CD14-positive monocyte (primary cell): ENCODE measurements at regions not wholly inside any gene's neighbourhood (a gene's known extent, or its start where the extent isn't known, plus 50 kb on each side); places are given as distances from the start of the nearest gene placed in this dataset.

Experiments
- DNase-seq, 3 donors: peaks; one replicate each; pipeline ENCODE4 v3.0.0-alpha.2; 2011 to 2022
- H2AFZ ChIP-seq: 2 replicates; pipeline ENCODE4 v1.6.0; 2012; ENCODE audit warnings: mild to moderate bottlenecking, low read depth, low read length, inconsistent platforms; ENCODE audit not compliant: insufficient read depth, poor library complexity, severe bottlenecking
- H3K27ac ChIP-seq, 2 donors: 1 replicate in 1 of 2; 2 replicates in 1 of 2; pipeline ENCODE4 v1.5.1; 2012 to 2013; ENCODE audit warnings: low read length in 2 of 2, control low read depth in 1 of 2, inconsistent platforms in 1 of 2, low read depth in 1 of 2, mild to moderate bottlenecking in 1 of 2
- H3K27me3 ChIP-seq, 2 donors: one replicate each; pipeline versions ENCODE4 v1.6.0 to v1.6.1; 2011 to 2013; ENCODE audit warnings: low read length in 2 of 2; ENCODE audit not compliant: control insufficient read depth in 2 of 2, insufficient read depth in 2 of 2
- H3K36me3 ChIP-seq, 2 donors: replicated peaks in 1 of 2; 1 replicate in 1 of 2; 2 replicates in 1 of 2; pipeline versions ENCODE4 v1.5.1 to v1.6.1; 2012 to 2013; ENCODE audit warnings: low read length in 2 of 2, control low read depth in 1 of 2, inconsistent platforms in 1 of 2, mild to moderate bottlenecking in 1 of 2; ENCODE audit not compliant: insufficient read depth in 2 of 2, control insufficient read depth in 1 of 2
- H3K4me1 ChIP-seq, 2 donors: 1 replicate in 1 of 2; 2 replicates in 1 of 2; pipeline versions ENCODE4 v1.5.1 to v1.6.1; 2012 to 2013; ENCODE audit warnings: low read length in 2 of 2, control low read depth in 1 of 2, inconsistent platforms in 1 of 2, mild to moderate bottlenecking in 1 of 2, moderate library complexity in 1 of 2; ENCODE audit not compliant: insufficient read depth in 2 of 2, control insufficient read depth in 1 of 2
- H3K4me2 ChIP-seq: replicated peaks from 2 replicates; pipeline ENCODE3; 2012; ENCODE audit warnings: low read length, moderate library complexity, mild to moderate bottlenecking; ENCODE audit not compliant: poor library complexity, severe bottlenecking; ENCODE audit errors: extremely low read depth
- H3K4me3 ChIP-seq, 3 experiments: fragments of 200-600 bp in 1 of 3; sonication (generic) in 1 of 3; replicated peaks in 1 of 3; 1 replicate in 2 of 3; 2 replicates in 1 of 3; pipeline ENCODE4 v1.5.1; 2011 to 2013; ENCODE audit warnings: low read length in 3 of 3, mild to moderate bottlenecking in 3 of 3, control low read depth in 2 of 3, low read depth in 2 of 3, inconsistent platforms in 1 of 3, moderate library complexity in 1 of 3
- H3K79me2 ChIP-seq: 2 replicates; pipeline ENCODE4 v1.6.0; 2012; ENCODE audit warnings: mild to moderate bottlenecking, control low read depth, inconsistent platforms, low read length, moderate library complexity; ENCODE audit not compliant: insufficient read depth
- H3K9ac ChIP-seq: 2 replicates; pipeline ENCODE4 v1.6.0; 2017; ENCODE audit warnings: low read length, mild to moderate bottlenecking; ENCODE audit not compliant: insufficient read depth, poor library complexity, severe bottlenecking
- H3K9me3 ChIP-seq, 2 donors: replicated peaks in 1 of 2; 1 replicate in 1 of 2; 2 replicates in 1 of 2; pipeline versions ENCODE4 v1.5.1 to v1.6.1; 2012 to 2013; ENCODE audit warnings: low read length in 2 of 2, control low read depth in 1 of 2; ENCODE audit not compliant: control insufficient read depth in 1 of 2, insufficient read depth in 1 of 2
- H4K20me1 ChIP-seq: 2 replicates; pipeline ENCODE4 v1.6.0; 2012; ENCODE audit warnings: mild to moderate bottlenecking, low read length, control low read depth, moderate library complexity; ENCODE audit not compliant: insufficient read depth
- H3K27ac Mint-ChIP-seq, 7 donors: one replicate each; pipeline ENCODE4 v1.8.0; 2020; ENCODE audit warnings: mild to moderate bottlenecking in 7 of 7, mixed read lengths in 7 of 7, moderate library complexity in 6 of 7, inconsistent platforms in 2 of 7
- H3K27me3 Mint-ChIP-seq, 3 donors: one replicate each; pipeline ENCODE4 v1.8.0; 2021 to 2022; ENCODE audit warnings: low read depth in 3 of 3, mild to moderate bottlenecking in 3 of 3, mixed read lengths in 3 of 3, moderate library complexity in 3 of 3, inconsistent platforms in 1 of 3
- H3K36me3 Mint-ChIP-seq, 2 donors: one replicate each; pipeline ENCODE4 v1.8.0; 2020; ENCODE audit warnings: mixed read lengths in 2 of 2, inconsistent platforms in 1 of 2, mild to moderate bottlenecking in 1 of 2
- H3K4me1 Mint-ChIP-seq: one replicate; pipeline ENCODE4 v1.8.0; 2020; ENCODE audit warnings: mild to moderate bottlenecking, mixed read lengths
- H3K4me3 Mint-ChIP-seq, 2 donors: one replicate each; pipeline ENCODE4 v1.8.0; 2020; ENCODE audit warnings: mild to moderate bottlenecking in 2 of 2, mixed read lengths in 2 of 2, moderate library complexity in 1 of 2
- H3K9me3 Mint-ChIP-seq, 7 donors: one replicate each; pipeline ENCODE4 v1.8.0; 2020 to 2022; ENCODE audit warnings: mixed read lengths in 7 of 7, mild to moderate bottlenecking in 6 of 7, moderate library complexity in 6 of 7, inconsistent platforms in 2 of 7
- CTCF ChIP-seq: fragments of 200-600 bp; IDR thresholded peaks from one replicate; pipeline ENCODE4 v1.8.0; 2022; ENCODE audit warnings: antibody characterized with exemption, mild to moderate bottlenecking
- WGBS: methylation state at CpG from one replicate; pipeline ENCODE4 v1.1.5; 2013; ENCODE audit warnings: missing lambda C conversion rate; ENCODE audit not compliant: insufficient coverage; 5-methylcytosine and 5-hydroxymethylcytosine counted together
- intact Hi-C, 2 donors: fragments of 100-400 bp; cut with micrococcal nuclease; formaldehyde crosslinking; loops; one replicate each; pipeline versions ENCODE4 v1.15.0 to v1.15.1; 2023

DNA sequence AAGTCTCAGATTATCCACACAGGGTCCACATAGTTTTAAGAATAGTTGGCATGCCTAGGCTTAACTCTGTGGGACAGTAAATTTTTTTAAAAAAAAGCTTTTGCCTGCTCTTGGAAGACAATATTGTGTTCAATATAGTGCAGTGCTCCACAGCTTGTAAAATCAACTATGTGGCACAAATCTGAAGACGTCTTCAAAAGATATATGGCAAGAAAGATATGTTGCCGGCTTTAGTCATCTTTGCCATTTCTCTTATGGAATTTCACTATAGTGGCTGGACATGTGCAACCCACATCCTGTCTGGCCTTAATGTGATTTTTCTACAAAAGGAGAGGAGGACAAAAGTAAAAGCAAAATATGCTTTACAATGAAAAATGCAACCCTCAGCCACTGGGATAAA is 90.5 kb downstream of the MGST1 start:
- Histone ChIP-seq H3K4me1 (no peaks in the 10 kb centered on the region), H3K4me3 (no peak overlapping the region), H3K27ac (no peak overlapping the region), H3K36me3 (no peaks in the 10 kb centered on the region), H3K27me3 (no peaks in the 10 kb centered on the region), H3K9me3 (no peaks in the 10 kb centered on the region), H3K9ac (no peak overlapping the region), H3K79me2 (no peaks in the 10 kb centered on the region), H2AFZ (no peak overlapping the region), H3K4me2 (no peak overlapping the region), H4K20me1 (no peaks in the 10 kb centered on the region)
- no peak for TF ChIP-seq CTCF
- no peaks in the 10 kb centered on the region for H3K4me1 Mint-ChIP-seq
- H3K27me3 Mint-ChIP-seq, result peaks cover 0 to 2% (median 0%) of the 10 kb centered on the region in 3 donors
- intact Hi-C loops, result no loop called here
- WGBS, result no CpG with 5 or more reads among the region's 2 CpGs
- no peak overlapping the region for H3K4me3 Mint-ChIP-seq
- no peaks in the 10 kb centered on the region for H3K36me3 Mint-ChIP-seq
- no peak for DNase-seq
- H3K27ac Mint-ChIP-seq, result no peak overlapping the region
- H3K9me3 Mint-ChIP-seq, result peaks cover 0 to 5% (median 5%) of the 10 kb centered on the region in 7 donors

GRCh38 chr12:16449459-16449858 is 102.0 kb downstream of the MGST1 start:
- no peaks in the 10 kb centered on the region for H3K36me3 Mint-ChIP-seq
- Histone ChIP-seq H4K20me1 (no peaks in the 10 kb centered on the region), H3K4me1 (no peaks in the 10 kb centered on the region), H3K4me2 (no peak overlapping the region), H2AFZ (no peak overlapping the region), H3K27ac (no peak overlapping the region), H3K9me3 (no peaks in the 10 kb centered on the region), H3K79me2 (no peaks in the 10 kb centered on the region), H3K4me3 (no peak overlapping the region), H3K27me3 (no peaks in the 10 kb centered on the region), H3K36me3 (no peaks in the 10 kb centered on the region), H3K9ac (no peak overlapping the region)
- H3K27me3 Mint-ChIP-seq, result no peaks in the 10 kb centered on the region
- peaks cover 0 to 5% (median 2%) of the 10 kb centered on the region in 7 donors for H3K9me3 Mint-ChIP-seq
- H3K4me3 Mint-ChIP-seq, result no peak overlapping the region
- intact Hi-C loops, result no loop called here
- no peak overlapping the region for H3K27ac Mint-ChIP-seq
- no peaks in the 10 kb centered on the region for H3K4me1 Mint-ChIP-seq
- DNase-seq, result no peak
- no peak for TF ChIP-seq CTCF
- WGBS, result no CpG with 5 or more reads among the region's 2 CpGs
